Spleen (tissue), 11 donors: ENCODE measurements at regions not wholly inside any gene's neighbourhood (a gene's known extent, or its start where the extent isn't known, plus 50 kb on each side); places are given as distances from the start of the nearest gene placed in this dataset.

ENCODE experiments used
- DNase-seq: peaks from one replicate; pipeline ENCODE4 v3.0.0-alpha.2; 2020
- H3K27ac ChIP-seq, 8 donors: fragments of 200-600 bp; sonication (generic) in 7 of 8; 1 replicate in 4 of 8; 2 replicates in 4 of 8; pipeline versions ENCODE4 v1.5.0 to v1.8.0; 2016 to 2021; ENCODE audit warnings: inconsistent platforms in 4 of 8, mild to moderate bottlenecking in 4 of 8, moderate library complexity in 1 of 8
- H3K27me3 ChIP-seq, 7 donors: fragments of 200-600 bp; sonication (generic) in 6 of 7; replicated peaks in 1 of 7; 1 replicate in 4 of 7; 2 replicates in 3 of 7; pipeline versions ENCODE4 v1.5.0 to v1.8.0; 2016 to 2021; ENCODE audit warnings: inconsistent platforms in 3 of 7, mild to moderate bottlenecking in 1 of 7
- H3K36me3 ChIP-seq, 6 donors: fragments of 200-600 bp; sonication (generic) in 5 of 6; 1 replicate in 4 of 6; 2 replicates in 2 of 6; pipeline versions ENCODE4 v1.5.0 to v1.8.0; 2016 to 2021; ENCODE audit warnings: inconsistent platforms in 2 of 6
- H3K4me1 ChIP-seq, 6 donors: fragments of 200-600 bp; sonication (generic) in 5 of 6; 1 replicate in 3 of 6; 2 replicates in 3 of 6; pipeline versions ENCODE4 v1.5.0 to v1.8.0; 2016 to 2021; ENCODE audit warnings: inconsistent platforms in 3 of 6
- H3K4me3 ChIP-seq, 8 donors: fragments of 200-600 bp; sonication (generic) in 7 of 8; 1 replicate in 4 of 8; 2 replicates in 4 of 8; pipeline versions ENCODE4 v1.5.0 to v1.8.0; 2016 to 2021; ENCODE audit warnings: inconsistent platforms in 4 of 8, mild to moderate bottlenecking in 4 of 8, moderate library complexity in 2 of 8
- H3K9me3 ChIP-seq, 8 donors: fragments of 200-600 bp; sonication (generic) in 7 of 8; 1 replicate in 4 of 8; 2 replicates in 4 of 8; pipeline versions ENCODE4 v1.5.0 to v1.8.0; 2016 to 2021; ENCODE audit warnings: inconsistent platforms in 4 of 8
- CTCF ChIP-seq, 11 experiments: fragments of 200-600 bp in 7 of 11; fragments of 450-650 bp in 4 of 11; sonication (generic) in 4 of 11; IDR thresholded peaks in 8 of 11; conservative IDR thresholded peaks in 3 of 11; 1 replicate in 7 of 11; 2 replicates in 4 of 11; pipeline versions ENCODE4 v1.4.0 to v1.8.0; 2016 to 2021; ENCODE audit warnings: antibody characterized with exemption in 11 of 11, inconsistent platforms in 4 of 11, mild to moderate bottlenecking in 1 of 11
- POLR2A ChIP-seq, 3 donors: fragments of 450-650 bp; IDR thresholded peaks; one replicate each; pipeline ENCODE4 v1.5.1; 2017; ENCODE audit warnings: antibody characterized with exemption in 3 of 3, mild to moderate bottlenecking in 1 of 3
- POLR2AphosphoS5 ChIP-seq, 3 donors: sonication (generic); formaldehyde crosslinking; IDR thresholded peaks; one replicate each; pipeline ENCODE4 v1.5.1; 2017; ENCODE audit warnings: antibody characterized with exemption in 3 of 3
- WGBS, 5 donors: extraction: QIAGEN DNeasy Blood & Tissue Kit in 3 of 5; methylation state at CpG; one replicate each; pipeline versions ENCODE4 v1.1.5 to v1.1.7; 2013 to 2018; 5-methylcytosine and 5-hydroxymethylcytosine counted together
- intact Hi-C: fragments of 100-400 bp; cut with DNase I; formaldehyde crosslinking; loops from one replicate; pipeline ENCODE4 v1.15.0; 2023; ENCODE audit warnings: low total_unique reads
- donor health status: healthy with polysubstance abuse.
- donor health status: DM: no; HTN: no; CAD: no; lungs with moderate emphysema.
- donor health status: DM: no; HTN: no; CAD: no.
- donor health status: Bipolar disorder and iron deficiency.
- donor health status: healthy.
- donor health status: DM: no; HTN: no; CAD: no.
- donor health status: DM: yes; HTN: yes; CAD: no.

GRCh38 chr2:22486343-22486742 is 898.6 kb upstream of the KLHL29 start:
- WGBS, 5 donors = 64 to 83% (median 75%) methylated on average over 4 of the region's 4 CpGs
- Histone ChIP-seq H3K4me1 (peaks cover 0 to 3% (median 0%) of the 10 kb centered on the region in 6 donors), H3K36me3 (no peaks in the 10 kb centered on the region), H3K27me3 (no peaks in the 10 kb centered on the region), H3K27ac (no peak overlapping the region), H3K4me3 (no peak overlapping the region), H3K9me3 (no peaks in the 10 kb centered on the region)
- no peak for TF ChIP-seq CTCF (IDR thresholded peaks at IDR 0.05 in 8 of 11, conservative IDR thresholded peaks at IDR 0.05 in 3 of 11)
- no peak for TF ChIP-seq POLR2AphosphoS5 (IDR thresholded peaks at IDR 0.05)
- no peak for TF ChIP-seq POLR2A (IDR thresholded peaks at IDR 0.05)
- no peak for DNase-seq
- intact Hi-C loops = no loop called here

- WGBS, 5 donors = 74 to 83% (median 77%) methylated on average over 2 of the region's 2 CpGs
- H3K4me3 ChIP-seq = no peak overlapping the region
- no peaks in the 10 kb centered on the region for H3K36me3 ChIP-seq
- H3K4me1 ChIP-seq = peaks cover 0 to 3% (median 0%) of the 10 kb centered on the region in 6 donors
- DNase-seq = no peak
- H3K27me3 ChIP-seq = no peaks in the 10 kb centered on the region
- TF ChIP-seq POLR2AphosphoS5 (IDR thresholded peaks at IDR 0.05) = no peak
- no peak for TF ChIP-seq CTCF (IDR thresholded peaks at IDR 0.05 in 8 of 11, conservative IDR thresholded peaks at IDR 0.05 in 3 of 11)
- no peak for TF ChIP-seq POLR2A (IDR thresholded peaks at IDR 0.05)
- intact Hi-C loops = no loop called here
- H3K27ac ChIP-seq = no peak overlapping the region
- no peaks in the 10 kb centered on the region for H3K9me3 ChIP-seq
Observed at GRCh38 chr2:22487036-22487435, 897.9 kb upstream of the KLHL29 start.

- WGBS, 5 donors = 71 to 82% (median 75%) methylated on average over 3 of the region's 3 CpGs
- H3K4me1 ChIP-seq = peaks cover 0 to 3% (median 0%) of the 10 kb centered on the region in 6 donors
- no peak for TF ChIP-seq POLR2AphosphoS5 (IDR thresholded peaks at IDR 0.05)
- TF ChIP-seq CTCF (IDR thresholded peaks at IDR 0.05 in 8 of 11, conservative IDR thresholded peaks at IDR 0.05 in 3 of 11) = no peak
- no peak for TF ChIP-seq POLR2A (IDR thresholded peaks at IDR 0.05)
- H3K36me3 ChIP-seq = no peaks in the 10 kb centered on the region
- DNase-seq = no peak
- no peak overlapping the region for H3K27ac ChIP-seq
- no peaks in the 10 kb centered on the region for H3K9me3 ChIP-seq
- intact Hi-C loops = no loop called here
- no peak overlapping the region for H3K4me3 ChIP-seq
- H3K27me3 ChIP-seq = no peaks in the 10 kb centered on the region
Observed at GRCh38 chr2:22487541-22487940, 897.4 kb upstream of the KLHL29 start.

GRCh38 chr2:22491442-22491841 is 893.5 kb upstream of the KLHL29 start:
- H3K4me1 ChIP-seq = no peaks in the 10 kb centered on the region
- intact Hi-C loops = no loop called here
- DNase-seq = no peak
- H3K36me3 ChIP-seq = no peaks in the 10 kb centered on the region
- H3K27ac ChIP-seq = peak overlapping the region in 1 of 8 donors; percentile 9
- H3K27me3 ChIP-seq = no peaks in the 10 kb centered on the region
- no peak overlapping the region for H3K4me3 ChIP-seq
- H3K9me3 ChIP-seq = no peaks in the 10 kb centered on the region
- WGBS, 5 donors = 72 to 84% (median 78%) methylated on average over 5 of the region's 5 CpGs
- no peak for TF ChIP-seq POLR2A (IDR thresholded peaks at IDR 0.05)
- TF ChIP-seq CTCF (IDR thresholded peaks at IDR 0.05 in 8 of 11, conservative IDR thresholded peaks at IDR 0.05 in 3 of 11) = peak in 1 of 11 experiments; percentile 15
